Neural progenitor cell (in vitro differentiated cells): ENCODE measurements at regions not wholly inside any gene's neighbourhood (a gene's known extent, or its start where the extent isn't known, plus 50 kb on each side); places are given as distances from the start of the nearest gene placed in this dataset.

Experiments
- CTCF ChIP-seq: fragments of 200-600 bp; sonication (generic); IDR thresholded peaks from 2 replicates; pipeline ENCODE4 v1.5.1; 2017; ENCODE audit warnings: antibody characterized with exemption, mild to moderate bottlenecking
- EZH2 ChIP-seq: fragments of 200-600 bp; sonication (generic); IDR thresholded peaks from 2 replicates; pipeline ENCODE4 v1.6.1; 2017; ENCODE audit warnings: antibody characterized with exemption, mild to moderate bottlenecking, moderate library complexity
- EZH2phosphoT487 ChIP-seq: fragments of 200-600 bp; sonication (generic); IDR thresholded peaks from 2 replicates; pipeline ENCODE4 v1.6.1; 2017; ENCODE audit warnings: antibody characterized with exemption

GRCh38 chr22:47282851-47283250, 520.4 kb downstream of the TBC1D22A start:
- TF ChIP-seq EZH2 (no peak), CTCF (no peak), EZH2phosphoT487 (no peak)
